OCI-LY7 (cell line): ENCODE measurements at regions not wholly inside any gene's neighbourhood (a gene's known extent, or its start where the extent isn't known, plus 50 kb on each side); places are given as distances from the start of the nearest gene placed in this dataset.

Source experiments
- BruUV-seq: library from RNA; stranded (reverse); fragments of 400-500 nt; replicated peaks from 2 replicates; lab custom pipeline; 2021; lab: Mats Ljungman, UMichigan
- CTCF ChIA-PET: fragments of 300-600 bp; sonication (Branson Sonifier 250); formaldehyde crosslinking; loops from one replicate; lab custom pipeline; 2022; ENCODE audit warnings: antibody characterized with exemption; ENCODE audit not compliant: unreplicated experiment; lab: Charles Lee
- POLR2A ChIA-PET: fragments of 300-600 bp; sonication (Branson Sonifier 250); formaldehyde crosslinking; loops from one replicate; lab custom pipeline; 2022; ENCODE audit warnings: antibody characterized with exemption; lab: Charles Lee
- DNase-seq: peaks from one replicate; pipeline ENCODE4 v3.0.0-alpha.2; 2015; ENCODE audit warnings: low spot score
- H2AFZ ChIP-seq: fragments of 200-600 bp; sonication (generic), shearing (Covaris generic); 2 replicates; pipeline ENCODE4 v1.6.1; 2014; ENCODE audit warnings: mild to moderate bottlenecking, antibody characterized with exemption, low read length, moderate library complexity
- H3K27ac ChIP-seq: fragments of 200-600 bp; sonication (generic); 2 replicates; pipeline ENCODE4 v1.5.1; 2014; ENCODE audit warnings: mixed run types, low read depth, mild to moderate bottlenecking, moderate library complexity, low read length, inconsistent platforms; ENCODE audit not compliant: poor library complexity, severe bottlenecking
- H3K36me3 ChIP-seq: fragments of 200-600 bp; sonication (generic); 2 replicates; pipeline ENCODE4 v1.6.1; 2014; ENCODE audit warnings: mild to moderate bottlenecking, antibody characterized with exemption, low read length, moderate library complexity, mixed read lengths; ENCODE audit not compliant: insufficient read depth
- H3K4me1 ChIP-seq: fragments of 200-600 bp; sonication (generic); 2 replicates; pipeline ENCODE4 v1.5.1; 2014; ENCODE audit warnings: mild to moderate bottlenecking, low read length; ENCODE audit not compliant: insufficient read depth, poor library complexity, severe bottlenecking
- H3K4me2 ChIP-seq: fragments of 200-600 bp; sonication (generic); 2 replicates; pipeline ENCODE4 v1.6.1; 2014; ENCODE audit warnings: mild to moderate bottlenecking, low read length
- H3K4me3 ChIP-seq: fragments of 200-600 bp; sonication (generic); 2 replicates; pipeline ENCODE4 v1.5.1; 2014; ENCODE audit warnings: mild to moderate bottlenecking, low read depth, low read length; ENCODE audit not compliant: poor library complexity, severe bottlenecking
- H3K79me2 ChIP-seq: fragments of 200-600 bp; sonication (generic); 2 replicates; pipeline ENCODE4 v1.6.1; 2016; ENCODE audit warnings: low read depth, mild to moderate bottlenecking, low read length, moderate library complexity, mixed read lengths; ENCODE audit not compliant: insufficient read depth
- H3K9me2 ChIP-seq: fragments of 200-600 bp; sonication (generic); 2 replicates; pipeline ENCODE4 v1.6.1; 2016; ENCODE audit warnings: mild to moderate bottlenecking, low read length, mixed read lengths; ENCODE audit not compliant: insufficient read depth
- H3K9me3 ChIP-seq: fragments of 200-600 bp; sonication (generic); 2 replicates; pipeline ENCODE4 v1.6.1; 2014; ENCODE audit warnings: mild to moderate bottlenecking, mixed run types, low read length, mixed read lengths
- H4K20me1 ChIP-seq: fragments of 200-600 bp; sonication (generic); 2 replicates; pipeline ENCODE4 v1.6.1; 2014; ENCODE audit warnings: mild to moderate bottlenecking, antibody characterized with exemption, low read length, moderate library complexity, mixed read lengths; ENCODE audit not compliant: insufficient read depth
- CTCF ChIP-seq: fragments of 200-600 bp; sonication (generic); conservative IDR thresholded peaks from 2 replicates; pipeline ENCODE4 v1.5.1; 2014; ENCODE audit warnings: mild to moderate bottlenecking, antibody characterized with exemption, low read length, moderate library complexity, mixed read lengths
- EZH2phosphoT487 ChIP-seq: fragments of 200-600 bp; sonication (generic); IDR thresholded peaks from 2 replicates; pipeline ENCODE4 v1.6.1; 2018; ENCODE audit warnings: low read depth, borderline replicate concordance, mild to moderate bottlenecking, mixed run types, antibody characterized with exemption, low read length, moderate library complexity, mixed read lengths
- intact Hi-C: fragments of 100-400 bp; cut with micrococcal nuclease; formaldehyde crosslinking; loops from one replicate; pipeline ENCODE4 v1.10.0; 2022; ENCODE audit not compliant: unreplicated experiment

- Histone ChIP-seq H4K20me1 (no peaks in the 10 kb centered on the region), H3K36me3 (no peaks in the 10 kb centered on the region), H3K4me1 (no peaks in the 10 kb centered on the region), H3K9me2 (no peaks in the 10 kb centered on the region), H3K4me3 (no peak overlapping the region), H3K27ac (no peak overlapping the region), H3K9me3 (no peaks in the 10 kb centered on the region), H3K4me2 (no peak overlapping the region), H2AFZ (no peak overlapping the region), H3K79me2 (no peaks in the 10 kb centered on the region)
- BruUV-seq: no TSS peak
- no peak for TF ChIP-seq CTCF
- no peak for TF ChIP-seq EZH2phosphoT487
- ChIA-PET CTCF (no interaction called here), POLR2A (interaction anchor here (1.6 kb wide), 1 partner anchor 37 kb away, joined by 3 read pairs; no protein-coding TSS in a partner anchor)
- intact Hi-C loops: no loop called here
- DNase-seq: no peak
Observed at GRCh38 chr5:163248333-163248732, 189.1 kb upstream of the CCNG1 start.

DNA sequence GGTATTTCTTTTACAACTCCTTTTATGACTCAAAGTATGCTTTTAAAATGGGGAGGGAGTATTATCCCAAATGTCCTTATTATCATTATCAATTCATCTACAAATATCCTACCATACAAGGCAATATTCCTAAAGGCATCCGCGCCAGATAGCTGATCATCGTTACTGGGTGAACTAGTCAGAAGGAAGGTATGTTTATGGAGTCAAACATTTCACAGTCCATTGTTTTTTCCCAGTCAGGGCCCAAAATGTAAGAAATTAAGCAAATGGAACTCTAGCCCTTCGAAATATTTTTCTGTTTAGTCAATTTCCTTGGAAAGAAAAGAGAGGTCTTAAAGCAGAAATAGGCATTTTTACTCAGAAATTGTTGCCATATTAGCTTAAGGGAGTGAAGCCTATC lies 188.5 kb upstream of the CCNG1 start:
- H3K9me2 ChIP-seq: no peaks in the 10 kb centered on the region
- no peak overlapping the region for H3K4me2 ChIP-seq
- H3K36me3 ChIP-seq: no peaks in the 10 kb centered on the region
- H3K4me1 ChIP-seq: no peaks in the 10 kb centered on the region
- H3K9me3 ChIP-seq: no peaks in the 10 kb centered on the region
- no peaks in the 10 kb centered on the region for H4K20me1 ChIP-seq
- H2AFZ ChIP-seq: no peak overlapping the region
- no peak overlapping the region for H3K4me3 ChIP-seq
- BruUV-seq: no TSS peak
- intact Hi-C loops: no loop called here
- ChIA-PET CTCF (no interaction called here), POLR2A (interaction anchor here (1.6 kb wide), 1 partner anchor 38 kb away, joined by 3 read pairs; no protein-coding TSS in a partner anchor)
- H3K27ac ChIP-seq: no peak overlapping the region
- TF ChIP-seq EZH2phosphoT487 (no peak), CTCF (no peak)
- no peaks in the 10 kb centered on the region for H3K79me2 ChIP-seq
- DNase-seq: no peak

DNA sequence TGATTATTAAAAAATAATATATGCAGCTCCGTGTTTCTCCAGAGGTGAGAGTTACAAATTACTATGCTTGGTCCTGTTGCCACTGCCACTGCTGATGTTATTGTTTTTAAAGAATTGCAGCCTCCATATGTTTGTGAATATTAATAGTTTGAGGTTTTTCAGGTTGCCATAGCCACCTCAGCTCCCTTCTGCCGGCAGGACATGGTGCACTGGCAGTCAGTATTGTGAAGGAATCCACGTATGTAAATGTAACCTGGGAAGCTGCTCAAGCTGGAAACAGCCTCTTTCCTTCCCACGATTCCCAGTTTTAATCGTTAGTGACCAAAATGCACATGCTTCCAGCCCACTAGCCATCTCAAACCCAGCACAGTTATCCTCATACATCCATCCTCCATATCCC lies 184.4 kb upstream of the CCNG1 start:
- no peak overlapping the region for H3K27ac ChIP-seq
- ChIA-PET CTCF (no interaction called here), POLR2A (no interaction called here)
- H3K9me2 ChIP-seq: no peaks in the 10 kb centered on the region
- intact Hi-C loops: no loop called here
- no peaks in the 10 kb centered on the region for H3K4me1 ChIP-seq
- H3K4me3 ChIP-seq: no peak overlapping the region
- H3K36me3 ChIP-seq: no peaks in the 10 kb centered on the region
- DNase-seq: no peak
- H3K79me2 ChIP-seq: no peaks in the 10 kb centered on the region
- no peak overlapping the region for H2AFZ ChIP-seq
- BruUV-seq: no TSS peak
- no peak overlapping the region for H3K4me2 ChIP-seq
- TF ChIP-seq EZH2phosphoT487: no peak
- TF ChIP-seq CTCF: no peak
- H3K9me3 ChIP-seq: no peaks in the 10 kb centered on the region
- H4K20me1 ChIP-seq: peaks cover 4% of the 10 kb centered on the region; the same call in 1 of the 2 replicates
